ENCODE measurements at regions not wholly inside any gene's neighbourhood (a gene's known extent, or its start where the extent isn't known, plus 50 kb on each side); places are given as distances from the start of the nearest gene placed in this dataset.

DNA sequence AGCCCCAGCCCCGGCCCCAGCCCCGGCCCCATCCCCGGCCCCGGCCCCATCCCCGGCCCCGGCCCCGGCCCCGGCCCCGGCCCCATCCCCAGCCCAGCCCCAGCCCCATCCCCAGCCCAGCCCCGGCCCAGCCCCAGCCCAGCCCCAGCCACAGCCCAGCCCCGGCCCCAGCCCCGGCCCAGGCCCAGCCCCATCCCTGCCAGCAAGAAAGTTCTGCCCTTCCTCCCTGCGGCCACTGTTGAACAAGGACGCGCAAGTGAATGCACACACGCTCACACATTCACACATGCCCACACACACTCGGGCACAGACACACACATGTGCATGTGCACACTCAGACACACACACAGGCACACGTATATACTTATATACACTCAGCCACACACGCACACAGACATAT is 287.0 kb downstream of the NDUFA10 start:
- no peak overlapping the region for H3K4me3 ChIP-seq (ENCODE audit: low read length)
- TF ChIP-seq, protein P1, sequence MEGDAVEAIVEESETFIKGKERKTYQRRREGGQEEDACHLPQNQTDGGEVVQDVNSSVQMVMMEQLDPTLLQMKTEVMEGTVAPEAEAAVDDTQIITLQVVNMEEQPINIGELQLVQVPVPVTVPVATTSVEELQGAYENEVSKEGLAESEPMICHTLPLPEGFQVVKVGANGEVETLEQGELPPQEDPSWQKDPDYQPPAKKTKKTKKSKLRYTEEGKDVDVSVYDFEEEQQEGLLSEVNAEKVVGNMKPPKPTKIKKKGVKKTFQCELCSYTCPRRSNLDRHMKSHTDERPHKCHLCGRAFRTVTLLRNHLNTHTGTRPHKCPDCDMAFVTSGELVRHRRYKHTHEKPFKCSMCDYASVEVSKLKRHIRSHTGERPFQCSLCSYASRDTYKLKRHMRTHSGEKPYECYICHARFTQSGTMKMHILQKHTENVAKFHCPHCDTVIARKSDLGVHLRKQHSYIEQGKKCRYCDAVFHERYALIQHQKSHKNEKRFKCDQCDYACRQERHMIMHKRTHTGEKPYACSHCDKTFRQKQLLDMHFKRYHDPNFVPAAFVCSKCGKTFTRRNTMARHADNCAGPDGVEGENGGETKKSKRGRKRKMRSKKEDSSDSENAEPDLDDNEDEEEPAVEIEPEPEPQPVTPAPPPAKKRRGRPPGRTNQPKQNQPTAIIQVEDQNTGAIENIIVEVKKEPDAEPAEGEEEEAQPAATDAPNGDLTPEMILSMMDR (IDR thresholded peaks at IDR 0.05; ENCODE audit: insufficient read depth, low read depth, low read length, missing control alignments): no peak
- DNase-seq (ENCODE audit: low read depth): no peak

DNA sequence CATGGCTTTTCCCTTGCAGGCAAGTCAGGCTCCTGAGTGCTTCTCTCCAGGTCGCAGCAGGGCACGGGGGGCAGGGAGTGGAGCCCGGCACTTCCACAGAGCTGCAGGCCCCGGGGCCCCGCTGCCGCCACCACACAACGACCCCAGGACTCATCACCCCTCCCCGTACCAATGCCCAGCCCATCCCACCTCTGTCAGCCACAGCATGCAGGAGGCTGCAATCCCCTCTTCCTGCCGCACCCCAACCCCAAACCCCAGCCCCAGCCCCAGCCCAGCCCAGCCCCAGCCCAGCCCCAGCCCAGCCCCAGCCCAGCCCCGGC is 288.0 kb downstream of the NDUFA10 start:
- no peak overlapping the region for H3K4me3 ChIP-seq (ENCODE audit: low read length)
- TF ChIP-seq, protein P1 (IDR thresholded peaks at IDR 0.05; ENCODE audit: insufficient read depth, low read depth, low read length, missing control alignments): no peak
- no peak for DNase-seq (ENCODE audit: low read depth)

DNA sequence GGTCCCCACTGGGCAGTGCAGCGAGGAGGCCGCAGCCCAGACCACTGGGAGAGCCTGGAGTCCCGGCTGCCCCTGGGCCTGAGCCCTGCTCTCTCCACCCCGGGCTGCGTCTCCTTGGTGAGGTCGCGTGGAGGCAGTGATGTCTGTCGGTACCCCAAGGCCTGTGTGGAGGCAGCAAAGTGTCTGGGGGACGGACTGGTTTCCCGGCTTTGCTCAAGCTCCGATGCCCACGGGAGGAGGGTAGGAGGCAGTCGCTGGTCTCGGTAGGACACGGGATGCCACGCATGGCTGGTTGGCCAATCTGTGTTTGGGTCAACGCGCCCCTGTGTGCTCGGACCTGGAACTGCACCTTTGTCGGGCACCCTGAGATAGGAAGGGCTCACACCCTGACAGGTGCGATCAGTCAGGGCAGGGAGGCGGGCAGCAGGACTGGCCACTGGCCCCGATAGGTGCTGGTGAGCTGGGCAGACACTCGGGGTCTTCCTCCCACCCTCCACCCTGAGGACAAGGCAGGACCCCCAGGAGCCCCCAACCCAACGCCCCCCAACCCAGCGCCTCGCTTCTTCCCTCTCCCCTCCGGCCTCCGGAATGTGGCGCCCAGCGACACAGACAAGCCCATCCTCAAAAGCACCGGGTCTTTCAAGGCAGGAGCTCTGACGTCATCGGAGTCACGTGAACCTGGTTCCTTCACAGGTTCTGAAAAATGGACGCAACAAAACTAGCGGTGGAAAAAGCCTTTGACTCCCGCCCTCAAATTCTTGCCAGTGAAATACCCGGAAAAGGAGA is 288.6 kb downstream of the NDUFA10 start:
- H3K4me3 ChIP-seq (ENCODE audit: low read length): no peak overlapping the region

DNA sequence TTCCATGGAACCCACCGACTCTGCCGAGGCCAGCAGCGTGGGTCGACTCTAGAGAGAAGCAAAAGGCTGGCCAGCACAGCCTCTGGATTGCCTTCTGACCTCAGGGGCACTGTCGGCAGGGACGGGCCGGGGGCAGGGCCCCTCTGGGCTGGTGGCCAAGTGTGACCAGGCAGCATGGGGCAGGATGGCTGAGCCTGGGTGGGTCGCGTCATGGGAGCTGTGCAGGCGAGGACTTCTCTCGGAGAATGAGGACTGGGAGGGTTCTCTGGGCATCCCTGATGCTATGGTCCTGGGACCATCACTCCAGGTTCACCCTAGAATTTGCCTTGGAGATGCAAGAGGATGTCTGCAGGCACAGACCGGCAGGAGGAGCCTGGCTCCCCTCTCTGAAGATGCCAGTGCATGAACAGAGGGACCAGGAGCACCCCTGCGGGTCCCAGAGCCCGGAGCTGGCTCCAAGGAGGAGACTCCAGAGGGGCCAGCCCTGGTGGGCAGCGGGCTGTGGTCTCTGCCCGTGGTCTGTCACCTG is 289.2 kb downstream of the NDUFA10 start:
- DNase-seq (ENCODE audit: low read depth): no peak
- TF ChIP-seq, protein P1 (IDR thresholded peaks at IDR 0.05; ENCODE audit: insufficient read depth, low read depth, low read length, missing control alignments): no peak
- no peak overlapping the region for H3K4me3 ChIP-seq (ENCODE audit: low read length)

More for the DNA sequence above, 288.6 kb downstream of the NDUFA10 start:
- TF ChIP-seq, protein P1 (IDR thresholded peaks at IDR 0.05; ENCODE audit: insufficient read depth, low read depth, low read length, missing control alignments): no peak
- no peak for DNase-seq (ENCODE audit: low read depth)

DNA sequence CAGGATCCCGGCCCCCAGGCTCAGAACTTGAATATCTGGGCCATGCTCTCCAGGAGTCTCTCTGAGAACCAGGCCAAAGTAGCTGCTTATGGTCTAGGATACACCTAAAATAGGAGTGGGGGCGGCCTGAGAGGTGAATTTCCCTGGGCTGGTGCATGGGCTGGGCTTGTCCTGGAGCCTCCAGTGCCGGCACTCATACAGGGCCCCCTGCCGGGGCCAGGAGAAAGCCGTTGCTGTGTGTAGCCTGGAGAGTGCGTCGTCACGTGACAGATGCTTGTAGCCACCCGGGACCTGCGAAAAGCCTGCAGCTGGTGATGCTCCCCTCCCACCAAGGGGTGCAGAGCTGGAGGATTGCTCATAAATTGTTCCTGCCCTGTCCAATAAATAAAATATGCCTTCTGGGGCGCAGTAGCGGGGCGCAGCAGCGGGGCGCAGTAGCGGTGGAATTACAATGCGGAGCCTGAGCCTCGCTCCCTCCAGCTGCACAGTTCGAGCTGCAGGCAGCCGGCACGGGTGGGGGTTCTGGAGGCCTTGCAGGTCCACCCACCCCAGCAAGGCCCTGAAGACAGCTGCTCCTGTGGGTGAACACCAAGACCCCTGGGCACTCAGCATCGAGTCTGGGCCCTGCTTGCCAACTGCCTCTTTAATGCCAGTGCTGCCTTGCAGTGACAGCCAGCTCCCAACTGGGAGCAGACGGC is 289.9 kb downstream of the NDUFA10 start:
- no peak overlapping the region for H3K4me3 ChIP-seq (ENCODE audit: low read length)
- DNase-seq (ENCODE audit: low read depth): no peak
- TF ChIP-seq, protein P1 (IDR thresholded peaks at IDR 0.05; ENCODE audit: insufficient read depth, low read depth, low read length, missing control alignments): no peak

DNA sequence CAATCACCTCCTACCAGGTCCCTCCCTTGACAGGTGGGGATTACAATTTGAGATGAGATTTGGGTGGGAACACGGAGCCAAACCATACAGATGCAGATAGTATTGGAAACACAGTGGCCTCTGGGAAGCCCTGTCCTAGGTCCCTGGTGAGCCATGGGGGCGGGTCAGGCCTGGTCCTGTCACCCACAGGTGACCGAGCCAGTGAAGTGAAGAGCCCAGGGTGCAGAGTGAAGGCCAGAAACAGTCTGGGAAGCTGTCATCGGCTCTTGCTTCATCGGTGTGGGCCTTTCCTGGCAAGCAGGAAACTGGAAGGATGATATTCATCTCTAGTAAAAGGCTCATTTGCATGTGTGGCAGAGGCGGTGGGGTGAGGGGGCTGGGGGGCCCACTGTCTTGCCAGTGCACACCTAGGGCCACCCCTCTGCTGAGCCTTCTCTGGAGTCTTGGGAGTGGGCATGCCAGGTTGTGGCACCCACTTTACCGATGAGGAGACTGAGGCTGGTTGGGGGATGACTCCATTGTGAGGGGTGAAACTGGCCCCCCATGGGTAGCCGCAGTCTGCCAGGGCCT is 290.6 kb downstream of the NDUFA10 start:
- no peak for DNase-seq (ENCODE audit: low read depth)
- no peak overlapping the region for H3K4me3 ChIP-seq (ENCODE audit: low read length)
- TF ChIP-seq, protein P1 (IDR thresholded peaks at IDR 0.05; ENCODE audit: insufficient read depth, low read depth, low read length, missing control alignments): no peak
